ENCODE measurements at regions not wholly inside any gene's neighbourhood (a gene's known extent, or its start where the extent isn't known, plus 50 kb on each side); places are given as distances from the start of the nearest gene placed in this dataset.

DNA sequence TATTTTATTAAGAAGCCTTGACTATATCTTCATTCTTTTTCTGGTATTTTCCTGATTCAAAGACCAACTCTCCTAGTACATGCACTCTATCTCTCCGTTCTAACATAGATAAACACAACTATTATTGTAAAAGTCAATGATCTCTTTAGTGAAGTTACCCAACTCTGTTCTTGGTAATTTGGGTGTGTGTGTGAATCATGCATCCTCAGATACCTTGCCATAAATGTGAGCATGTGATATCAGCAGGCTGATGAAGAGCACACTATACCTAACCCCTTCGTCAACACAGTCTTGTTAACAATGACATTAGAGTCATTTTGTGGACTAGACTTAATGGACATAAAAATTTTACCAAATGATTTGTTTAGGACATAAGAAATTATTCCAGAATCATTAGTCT is 1122.1 kb downstream of the XPNPEP1 start:
- TF ChIP-seq, protein P1, sequence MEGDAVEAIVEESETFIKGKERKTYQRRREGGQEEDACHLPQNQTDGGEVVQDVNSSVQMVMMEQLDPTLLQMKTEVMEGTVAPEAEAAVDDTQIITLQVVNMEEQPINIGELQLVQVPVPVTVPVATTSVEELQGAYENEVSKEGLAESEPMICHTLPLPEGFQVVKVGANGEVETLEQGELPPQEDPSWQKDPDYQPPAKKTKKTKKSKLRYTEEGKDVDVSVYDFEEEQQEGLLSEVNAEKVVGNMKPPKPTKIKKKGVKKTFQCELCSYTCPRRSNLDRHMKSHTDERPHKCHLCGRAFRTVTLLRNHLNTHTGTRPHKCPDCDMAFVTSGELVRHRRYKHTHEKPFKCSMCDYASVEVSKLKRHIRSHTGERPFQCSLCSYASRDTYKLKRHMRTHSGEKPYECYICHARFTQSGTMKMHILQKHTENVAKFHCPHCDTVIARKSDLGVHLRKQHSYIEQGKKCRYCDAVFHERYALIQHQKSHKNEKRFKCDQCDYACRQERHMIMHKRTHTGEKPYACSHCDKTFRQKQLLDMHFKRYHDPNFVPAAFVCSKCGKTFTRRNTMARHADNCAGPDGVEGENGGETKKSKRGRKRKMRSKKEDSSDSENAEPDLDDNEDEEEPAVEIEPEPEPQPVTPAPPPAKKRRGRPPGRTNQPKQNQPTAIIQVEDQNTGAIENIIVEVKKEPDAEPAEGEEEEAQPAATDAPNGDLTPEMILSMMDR (IDR thresholded peaks at IDR 0.05; ENCODE audit: poor library complexity) = no peak
- TF ChIP-seq EZH2 (IDR thresholded peaks at IDR 0.05; ENCODE audit: borderline replicate concordance) (no peak), EZH2phosphoT487 (IDR thresholded peaks at IDR 0.05; ENCODE audit: low read depth, severe bottlenecking, unreplicated experiment) (no peak)
